H1 (cell line): ENCODE measurements at regions not wholly inside any gene's neighbourhood (a gene's known extent, or its start where the extent isn't known, plus 50 kb on each side); places are given as distances from the start of the nearest gene placed in this dataset.

ENCODE experiments used
- POLR2AphosphoS5 ChIP-seq: IDR thresholded peaks from 2 replicates; pipeline ENCODE4 v1.6.1; 2011; ENCODE audit warnings: low read depth, low read length

GRCh38 chr5:125421006-125421405, 674.6 kb upstream of the ZNF608 start (continued):
- TF ChIP-seq POLR2AphosphoS5, result no peak
- TF ChIP-seq, all 59 proteins: peak for 0
